Endodermal cell (in vitro differentiated cells): ENCODE measurements at regions not wholly inside any gene's neighbourhood (a gene's known extent, or its start where the extent isn't known, plus 50 kb on each side); places are given as distances from the start of the nearest gene placed in this dataset.

Source experiments
- DNase-seq: peaks from one replicate; pipeline ENCODE4 v3.0.0-alpha.2; 2017
- H3K27ac ChIP-seq: 2 replicates; pipeline ENCODE4 v1.5.1; 2013; ENCODE audit warnings: mild to moderate bottlenecking, low read depth, low read length, moderate library complexity
- H3K27me3 ChIP-seq: 2 replicates; pipeline ENCODE4 v1.6.1; 2013; ENCODE audit warnings: mild to moderate bottlenecking, low read length, moderate library complexity; ENCODE audit not compliant: insufficient read depth, control insufficient read depth, poor library complexity, severe bottlenecking
- H3K36me3 ChIP-seq: 2 replicates; pipeline ENCODE4 v1.7.0; 2013; ENCODE audit warnings: mild to moderate bottlenecking, low read length, moderate library complexity; ENCODE audit not compliant: control insufficient read depth, insufficient read depth
- H3K4me1 ChIP-seq: one replicate; pipeline ENCODE4 v1.7.0; 2013; ENCODE audit warnings: low read length; ENCODE audit not compliant: control insufficient read depth, insufficient read depth
- H3K4me3 ChIP-seq: 2 replicates; pipeline ENCODE4 v1.5.1; 2013; ENCODE audit warnings: mild to moderate bottlenecking, low read length, moderate library complexity
- H3K9ac ChIP-seq: 2 replicates; pipeline ENCODE4 v1.6.1; 2013; ENCODE audit warnings: mild to moderate bottlenecking, low read length, moderate library complexity; ENCODE audit not compliant: poor library complexity, severe bottlenecking; ENCODE audit errors: extremely low read depth
- H3K9me3 ChIP-seq: 2 replicates; pipeline ENCODE4 v1.6.1; 2013; ENCODE audit warnings: mild to moderate bottlenecking, low read length, moderate library complexity; ENCODE audit not compliant: control insufficient read depth
- H3K27ac Mint-ChIP-seq: 2 replicates; pipeline ENCODE4 v1.8.0; 2020; ENCODE audit warnings: mixed read lengths
- H3K27me3 Mint-ChIP-seq: 2 replicates; pipeline ENCODE4 v1.8.0; 2021; ENCODE audit warnings: mild to moderate bottlenecking, mixed read lengths; ENCODE audit not compliant: insufficient read depth
- H3K36me3 Mint-ChIP-seq: 2 replicates; pipeline ENCODE4 v1.8.0; 2020; ENCODE audit warnings: low read depth, mixed read lengths
- H3K4me1 Mint-ChIP-seq: 2 replicates; pipeline ENCODE4 v1.8.0; 2020; ENCODE audit warnings: mixed read lengths
- H3K4me3 Mint-ChIP-seq: 2 replicates; pipeline ENCODE4 v1.8.0; 2020; ENCODE audit warnings: mild to moderate bottlenecking, moderate library complexity, mixed read lengths
- H3K9me3 Mint-ChIP-seq: 2 replicates; pipeline ENCODE4 v1.8.0; 2020; ENCODE audit warnings: mild to moderate bottlenecking, mixed read lengths
- CTCF ChIP-seq: fragments of 200-600 bp; sonication (generic); conservative IDR thresholded peaks from 2 replicates; pipeline ENCODE4 v1.5.0; 2021; ENCODE audit warnings: antibody characterized with exemption, mild to moderate bottlenecking
- WGBS, 2 experiments: methylation state at CpG; one replicate each; pipeline versions ENCODE4 v1.1.5 to v1.1.7; 2013; ENCODE audit warnings: missing lambda C conversion rate in 2 of 2, mixed read lengths in 1 of 2; ENCODE audit not compliant: insufficient coverage in 1 of 2, insufficient read length in 1 of 2; 5-methylcytosine and 5-hydroxymethylcytosine counted together

- TF ChIP-seq CTCF, result no peak
- WGBS, 2 experiments, result 89 to 98% methylated on average over 8 to 9 of the region's 9 CpGs
- H3K4me1 Mint-ChIP-seq, result peaks cover 8% of the 10 kb centered on the region
Observed at GRCh38 chr17:73987395-73987794, 216.1 kb upstream of the RPL38 start.

GRCh38 chr17:73987845-73988509, 215.5 kb upstream of the RPL38 start:
- Mint-ChIP-seq H3K4me1 (peaks cover 9% of the 10 kb centered on the region), H3K27me3 (peaks cover 6% of the 10 kb centered on the region), H3K9me3 (no peaks in the 10 kb centered on the region), H3K36me3 (no peaks in the 10 kb centered on the region), H3K4me3 (no peak overlapping the region), H3K27ac (no peak overlapping the region)
- 88 to 90% methylated on average over 14 to 16 of the region's 16 CpGs for WGBS, 2 experiments
- Histone ChIP-seq H3K9ac (no peak overlapping the region), H3K9me3 (no peaks in the 10 kb centered on the region), H3K27me3 (no peaks in the 10 kb centered on the region), H3K4me3 (no peak overlapping the region), H3K36me3 (no peaks in the 10 kb centered on the region), H3K4me1 (no peaks in the 10 kb centered on the region), H3K27ac (no peak overlapping the region)
- DNase-seq, result no peak
- TF ChIP-seq CTCF, result no peak

More at GRCh38 chr17:73987395-73987794, 216.1 kb upstream of the RPL38 start:
- H3K27ac ChIP-seq, result no peak overlapping the region
- no peak overlapping the region for H3K4me3 ChIP-seq
- H3K27ac Mint-ChIP-seq, result no peak overlapping the region
- no peaks in the 10 kb centered on the region for H3K4me1 ChIP-seq
- no peaks in the 10 kb centered on the region for H3K27me3 ChIP-seq
- no peak for DNase-seq
- no peaks in the 10 kb centered on the region for H3K36me3 ChIP-seq
- H3K36me3 Mint-ChIP-seq, result no peaks in the 10 kb centered on the region
- H3K4me3 Mint-ChIP-seq, result no peak overlapping the region
- H3K9ac ChIP-seq, result no peak overlapping the region
- no peaks in the 10 kb centered on the region for H3K9me3 ChIP-seq
- H3K9me3 Mint-ChIP-seq, result no peaks in the 10 kb centered on the region
- H3K27me3 Mint-ChIP-seq, result peaks cover 9% of the 10 kb centered on the region

GRCh38 chr17:73989671-73990070, 213.8 kb upstream of the RPL38 start:
- Mint-ChIP-seq H3K36me3 (no peaks in the 10 kb centered on the region), H3K27ac (no peak overlapping the region), H3K4me1 (peaks cover 9% of the 10 kb centered on the region), H3K4me3 (no peak overlapping the region), H3K27me3 (no peaks in the 10 kb centered on the region), H3K9me3 (no peaks in the 10 kb centered on the region)
- no peaks in the 10 kb centered on the region for H3K27me3 ChIP-seq
- H3K27ac ChIP-seq, result no peak overlapping the region
- H3K9me3 ChIP-seq, result no peaks in the 10 kb centered on the region
- no peaks in the 10 kb centered on the region for H3K4me1 ChIP-seq
- WGBS, 2 experiments, result 92 to 95% methylated on average over 8 to 14 of the region's 14 CpGs
- H3K9ac ChIP-seq, result no peak overlapping the region
- no peaks in the 10 kb centered on the region for H3K36me3 ChIP-seq
- no peak for TF ChIP-seq CTCF
- H3K4me3 ChIP-seq, result no peak overlapping the region
- no peak for DNase-seq
